Breast epithelium (tissue), 4 donors: ENCODE measurements at regions not wholly inside any gene's neighbourhood (a gene's known extent, or its start where the extent isn't known, plus 50 kb on each side); places are given as distances from the start of the nearest gene placed in this dataset.

Source experiments
- DNase-seq, 2 donors: peaks; one replicate each; pipeline ENCODE4 v3.0.0-alpha.2; 2019; ENCODE audit warnings: low spot score in 2 of 2
- H3K27ac ChIP-seq, 2 donors: fragments of 200-600 bp; sonication (generic) in 1 of 2; one replicate each; pipeline ENCODE4 v1.5.1; 2016 to 2019; ENCODE audit warnings: mild to moderate bottlenecking in 1 of 2
- H3K27me3 ChIP-seq, 2 donors: fragments of 200-600 bp; sonication (generic) in 1 of 2; one replicate each; pipeline versions ENCODE4 v1.5.1 to v1.6.0; 2017 to 2019; ENCODE audit warnings: control low read depth in 1 of 2, mild to moderate bottlenecking in 1 of 2
- H3K36me3 ChIP-seq: fragments of 200-600 bp; one replicate; pipeline ENCODE4 v1.5.1; 2019
- H3K4me1 ChIP-seq, 2 donors: fragments of 200-600 bp; sonication (generic); one replicate each; pipeline ENCODE4 v1.5.1; 2016 to 2019; ENCODE audit warnings: control low read depth in 1 of 2
- H3K4me3 ChIP-seq, 3 donors: fragments of 200-600 bp; sonication (generic); 1 replicate in 2 of 3; 2 replicates in 1 of 3; pipeline ENCODE4 v1.5.1; 2016 to 2019; ENCODE audit warnings: mild to moderate bottlenecking in 3 of 3, moderate library complexity in 2 of 3
- H3K9me3 ChIP-seq, 2 donors: fragments of 200-600 bp; sonication (generic) in 1 of 2; one replicate each; pipeline ENCODE4 v1.5.1; 2016 to 2019; ENCODE audit warnings: control low read depth in 1 of 2
- POLR2A ChIP-seq: fragments of 450-650 bp; IDR thresholded peaks from one replicate; pipeline ENCODE4 v1.6.1; 2016; ENCODE audit warnings: antibody characterized with exemption, mild to moderate bottlenecking, moderate library complexity
- POLR2AphosphoS5 ChIP-seq, 3 donors: sonication (generic); formaldehyde crosslinking; IDR thresholded peaks; one replicate each; pipeline ENCODE4 v1.6.1; 2017; ENCODE audit warnings: antibody characterized with exemption in 3 of 3
- intact Hi-C: fragments of 100-400 bp; cut with DNase I; formaldehyde crosslinking; loops from one replicate; pipeline ENCODE4 v1.15.1; 2023; ENCODE audit warnings: low total_unique reads
- TF ChIP-seq, protein P1 (sequence below), 3 donors: fragments of 450-650 bp; IDR thresholded peaks; one replicate each; pipeline ENCODE4 v1.5.1; 2016 to 2017; ENCODE audit warnings: antibody characterized with exemption in 3 of 3, mild to moderate bottlenecking in 3 of 3, moderate library complexity in 3 of 3

DNA sequence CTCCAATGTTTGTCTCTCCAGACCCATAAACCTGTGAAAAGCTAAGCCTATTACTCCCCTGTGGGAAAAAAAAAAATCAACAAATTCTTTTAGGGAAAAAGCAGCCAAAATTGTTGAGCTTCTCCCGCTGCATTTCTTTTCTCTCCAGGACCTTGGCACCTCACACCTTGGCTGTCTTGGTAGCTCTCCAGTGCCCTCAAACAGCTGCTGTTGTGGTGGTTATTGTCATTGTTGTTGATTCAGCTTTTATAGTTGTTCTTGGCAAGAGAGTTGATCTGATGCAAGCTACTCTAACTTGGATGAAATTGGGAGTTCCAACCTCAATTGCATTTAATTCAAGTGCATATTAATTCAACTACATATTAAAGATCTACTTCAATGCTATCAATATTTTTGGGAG, 516.9 kb upstream of the LARGE1 start:
- Histone ChIP-seq H3K36me3 (no peaks in the 10 kb centered on the region), H3K9me3 (no peaks in the 10 kb centered on the region), H3K27me3 (no peaks in the 10 kb centered on the region), H3K4me3 (no peak overlapping the region), H3K4me1 (no peaks in the 10 kb centered on the region), H3K27ac (no peak overlapping the region)
- TF ChIP-seq, protein P1, sequence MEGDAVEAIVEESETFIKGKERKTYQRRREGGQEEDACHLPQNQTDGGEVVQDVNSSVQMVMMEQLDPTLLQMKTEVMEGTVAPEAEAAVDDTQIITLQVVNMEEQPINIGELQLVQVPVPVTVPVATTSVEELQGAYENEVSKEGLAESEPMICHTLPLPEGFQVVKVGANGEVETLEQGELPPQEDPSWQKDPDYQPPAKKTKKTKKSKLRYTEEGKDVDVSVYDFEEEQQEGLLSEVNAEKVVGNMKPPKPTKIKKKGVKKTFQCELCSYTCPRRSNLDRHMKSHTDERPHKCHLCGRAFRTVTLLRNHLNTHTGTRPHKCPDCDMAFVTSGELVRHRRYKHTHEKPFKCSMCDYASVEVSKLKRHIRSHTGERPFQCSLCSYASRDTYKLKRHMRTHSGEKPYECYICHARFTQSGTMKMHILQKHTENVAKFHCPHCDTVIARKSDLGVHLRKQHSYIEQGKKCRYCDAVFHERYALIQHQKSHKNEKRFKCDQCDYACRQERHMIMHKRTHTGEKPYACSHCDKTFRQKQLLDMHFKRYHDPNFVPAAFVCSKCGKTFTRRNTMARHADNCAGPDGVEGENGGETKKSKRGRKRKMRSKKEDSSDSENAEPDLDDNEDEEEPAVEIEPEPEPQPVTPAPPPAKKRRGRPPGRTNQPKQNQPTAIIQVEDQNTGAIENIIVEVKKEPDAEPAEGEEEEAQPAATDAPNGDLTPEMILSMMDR (IDR thresholded peaks at IDR 0.05) = no peak
- TF ChIP-seq POLR2A (no peak), POLR2AphosphoS5 (IDR thresholded peaks at IDR 0.05) (no peak)
- no peak for DNase-seq
- intact Hi-C loops = no loop called here

DNA sequence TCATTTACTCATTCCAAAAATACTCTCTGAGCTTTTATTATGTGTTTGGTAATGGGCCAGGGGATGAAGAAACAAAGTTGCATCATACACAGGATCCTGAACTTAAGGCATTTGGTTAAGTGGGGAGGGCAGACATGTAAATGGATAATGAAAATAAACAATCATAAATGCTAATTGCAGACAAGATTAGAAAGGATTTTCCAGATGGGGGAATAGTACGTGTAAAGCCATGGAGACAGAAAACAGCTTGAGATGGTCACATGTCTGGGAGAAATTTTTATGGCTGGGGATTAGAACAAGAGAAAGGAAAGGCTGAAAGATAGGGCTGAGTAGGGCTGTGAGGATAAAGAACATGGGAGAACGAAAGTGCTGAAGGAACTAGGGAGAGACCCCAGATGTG, 534.3 kb upstream of the LARGE1 start:
- Histone ChIP-seq H3K27me3 (no peaks in the 10 kb centered on the region), H3K4me1 (no peaks in the 10 kb centered on the region), H3K27ac (no peak overlapping the region), H3K4me3 (no peak overlapping the region), H3K36me3 (no peaks in the 10 kb centered on the region), H3K9me3 (no peaks in the 10 kb centered on the region)
- no peak for DNase-seq
- intact Hi-C loops = no loop called here
- TF ChIP-seq POLR2AphosphoS5 (IDR thresholded peaks at IDR 0.05) (no peak), POLR2A (no peak)
- TF ChIP-seq, protein P1 (IDR thresholded peaks at IDR 0.05) = no peak

DNA sequence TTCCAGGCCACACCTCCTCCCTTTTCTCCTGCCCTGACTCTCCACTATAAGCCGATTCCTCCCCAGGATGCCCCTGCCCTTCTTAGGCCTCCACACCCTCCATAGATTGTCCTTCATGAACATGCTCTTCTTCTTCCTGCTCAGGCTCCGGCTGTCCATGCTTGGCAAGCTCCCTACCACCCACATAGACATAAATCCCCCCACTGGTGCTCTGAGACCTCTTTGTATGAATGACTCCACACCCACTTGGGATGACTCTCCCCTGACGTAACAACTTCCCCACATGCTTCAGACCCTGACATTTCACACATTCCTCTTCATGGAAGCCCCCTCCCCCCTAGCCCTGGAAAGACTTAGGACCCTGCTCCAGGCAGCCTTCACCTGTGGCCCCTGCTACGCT, 542.5 kb upstream of the LARGE1 start:
- no peaks in the 10 kb centered on the region for H3K36me3 ChIP-seq
- TF ChIP-seq, protein P1 (IDR thresholded peaks at IDR 0.05) = no peak
- TF ChIP-seq POLR2AphosphoS5 (IDR thresholded peaks at IDR 0.05) = no peak
- no peak for TF ChIP-seq POLR2A

DNA sequence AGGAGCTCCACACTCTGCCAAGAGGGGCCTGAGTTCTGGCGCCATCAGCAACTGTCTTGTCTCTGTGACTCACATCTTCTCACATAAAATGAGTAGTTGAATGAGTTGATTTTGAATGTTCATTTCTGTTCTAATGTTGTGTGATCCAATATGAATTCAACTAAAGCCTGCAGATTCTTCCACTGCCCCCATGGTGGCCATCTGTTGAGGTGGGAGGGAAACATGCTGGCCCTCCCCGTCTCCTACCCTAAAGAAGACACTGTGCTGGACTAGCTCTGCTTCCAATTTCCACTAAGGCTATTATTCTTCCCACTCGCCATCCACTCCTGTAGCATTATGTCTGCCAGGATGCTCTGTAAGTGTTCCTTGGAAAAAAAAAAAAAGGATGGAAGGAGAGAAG, 555.6 kb upstream of the LARGE1 start:
- Histone ChIP-seq H3K4me3 (no peak overlapping the region), H3K9me3 (peaks cover 0 to 9% of the 10 kb centered on the region in 2 donors), H3K36me3 (no peaks in the 10 kb centered on the region), H3K27me3 (peaks cover 0 to 8% of the 10 kb centered on the region in 2 donors), H3K4me1 (no peaks in the 10 kb centered on the region), H3K27ac (no peak overlapping the region)
- intact Hi-C loops = no loop called here
- no peak for TF ChIP-seq POLR2A
- DNase-seq = no peak

More for the DNA sequence above, 542.5 kb upstream of the LARGE1 start:
- DNase-seq = no peak
- Histone ChIP-seq H3K4me3 (no peak overlapping the region), H3K27me3 (no peaks in the 10 kb centered on the region), H3K9me3 (no peaks in the 10 kb centered on the region), H3K27ac (no peak overlapping the region), H3K4me1 (no peaks in the 10 kb centered on the region)
- intact Hi-C loops = no loop called here

DNA sequence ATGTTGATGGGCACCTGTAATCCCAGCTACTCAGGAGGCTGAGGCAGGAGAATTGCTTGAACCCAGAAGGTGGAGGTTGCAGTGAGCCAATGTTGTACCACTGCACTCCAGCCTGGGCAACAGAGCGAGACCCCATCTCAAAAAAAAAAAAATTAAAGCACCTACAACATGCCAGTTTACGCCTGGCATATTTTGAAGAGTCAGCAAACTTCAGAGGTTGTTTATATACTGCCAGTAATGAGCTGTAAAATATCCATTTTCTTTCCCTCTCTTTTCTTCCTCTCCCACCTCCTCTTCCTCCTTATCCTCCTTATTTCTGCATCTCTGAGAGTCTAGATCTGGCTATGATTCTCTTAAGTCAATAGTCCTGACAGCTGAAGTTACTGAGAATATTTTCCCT, 556.5 kb upstream of the LARGE1 start:
- Histone ChIP-seq H3K27ac (no peak overlapping the region), H3K9me3 (peaks cover 0 to 17% of the 10 kb centered on the region in 2 donors), H3K4me1 (no peaks in the 10 kb centered on the region), H3K36me3 (no peaks in the 10 kb centered on the region), H3K4me3 (no peak overlapping the region), H3K27me3 (peaks cover 0 to 8% of the 10 kb centered on the region in 2 donors)
- TF ChIP-seq, protein P1 (IDR thresholded peaks at IDR 0.05) = no peak
- no peak for TF ChIP-seq POLR2A
- TF ChIP-seq POLR2AphosphoS5 (IDR thresholded peaks at IDR 0.05) = no peak
- DNase-seq = no peak
- intact Hi-C loops = no loop called here

DNA sequence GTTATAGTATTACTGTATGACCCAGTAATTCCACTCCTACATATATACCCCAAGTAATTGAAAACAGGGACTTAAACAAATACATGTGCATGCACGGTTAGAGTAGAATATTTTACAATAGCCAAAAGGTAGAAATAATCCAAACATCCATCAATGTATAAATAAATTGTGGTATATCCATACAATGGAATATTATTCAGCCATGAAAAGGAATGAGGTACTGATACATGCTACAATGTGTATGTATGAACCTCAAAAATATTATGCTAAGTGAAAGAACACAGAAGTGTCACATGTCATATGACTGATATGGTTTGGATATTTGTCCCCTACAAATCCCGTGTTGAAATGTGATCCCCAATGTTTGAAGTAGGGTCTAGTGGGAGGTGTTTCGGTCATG, 560.8 kb upstream of the LARGE1 start:
- Histone ChIP-seq H3K27me3 (no peaks in the 10 kb centered on the region), H3K36me3 (no peaks in the 10 kb centered on the region), H3K4me3 (no peak overlapping the region), H3K4me1 (no peaks in the 10 kb centered on the region), H3K27ac (no peak overlapping the region), H3K9me3 (peaks cover 0 to 17% of the 10 kb centered on the region in 2 donors)
- no peak for DNase-seq
- intact Hi-C loops = no loop called here
- TF ChIP-seq POLR2AphosphoS5 (IDR thresholded peaks at IDR 0.05) (no peak), POLR2A (no peak)
- TF ChIP-seq, protein P1 (IDR thresholded peaks at IDR 0.05) = no peak
